Activated CD4-positive, alpha-beta T cell treated with anti-CD3 and anti-CD28 coated beads for 48 hours (primary cell): ENCODE measurements at regions not wholly inside any gene's neighbourhood (a gene's known extent, or its start where the extent isn't known, plus 50 kb on each side); places are given as distances from the start of the nearest gene placed in this dataset.
"Not testable (repeated sequence)": the region's sequence is repeated elsewhere in the genome, so short reads cannot be mapped to it uniquely, and the experiment has no call there.

Experiments used
- DNase-seq: peaks from one replicate; pipeline ENCODE4 v3.0.0-alpha.2; 2020

DNA sequence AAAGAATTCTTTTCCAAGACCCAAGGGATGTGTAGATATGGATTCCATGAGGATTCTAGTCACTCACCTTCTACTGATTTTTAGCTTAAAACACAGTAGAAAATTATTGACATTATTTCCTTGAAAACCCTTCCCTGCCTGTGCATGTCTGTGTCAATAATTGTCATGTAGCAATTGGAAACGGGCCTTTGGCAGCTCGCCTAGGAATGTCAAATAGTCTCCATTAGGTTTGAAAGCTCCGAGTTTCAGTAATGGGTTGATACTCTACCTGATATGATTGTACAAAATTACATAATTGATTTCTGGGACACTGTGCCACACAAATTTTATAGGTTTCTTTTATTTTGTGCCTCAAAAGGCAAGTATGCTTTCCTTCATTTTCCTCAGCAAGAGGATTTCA lies 515.2 kb upstream of the ARID1B start:
- DNase-seq: no peak

DNA sequence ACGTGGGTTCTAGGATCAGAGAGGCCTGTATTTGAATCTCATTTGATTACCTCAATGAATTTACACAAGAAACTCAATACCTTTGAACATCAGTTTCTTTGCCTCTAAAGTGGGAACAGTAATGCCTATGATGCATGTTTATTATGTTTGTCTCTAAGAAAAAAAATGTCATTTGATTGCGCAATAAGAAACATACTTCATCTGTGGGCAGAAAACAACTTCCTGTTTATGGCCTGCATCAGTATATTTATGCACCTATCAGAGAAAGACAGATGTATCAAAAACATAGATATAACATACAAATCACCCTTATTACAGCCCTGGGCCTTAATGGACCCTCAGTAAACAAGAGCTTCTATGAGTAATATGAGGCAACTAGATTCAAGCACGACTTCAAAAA lies 516.4 kb upstream of the ARID1B start:
- DNase-seq: no peak

DNA sequence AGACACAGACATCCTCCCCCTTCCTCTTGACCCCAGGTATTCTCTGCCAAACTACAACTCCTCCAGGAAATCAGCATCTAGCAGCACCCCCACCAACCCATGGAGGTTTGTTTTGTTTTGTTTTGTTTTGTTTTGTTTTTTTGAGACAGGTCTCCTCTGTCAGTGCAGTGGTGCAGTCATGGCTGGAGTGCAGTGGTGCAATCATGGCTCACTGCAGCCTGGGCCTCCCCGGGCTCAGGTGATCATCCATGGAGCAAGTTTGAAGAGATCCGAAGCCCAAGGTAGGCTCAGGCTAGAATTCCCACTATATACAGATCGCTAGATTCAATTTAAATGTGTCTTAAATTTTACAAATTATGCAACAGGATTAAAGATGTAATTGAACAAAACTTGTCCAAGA lies 518.2 kb upstream of the ARID1B start:
- no peak for DNase-seq

DNA sequence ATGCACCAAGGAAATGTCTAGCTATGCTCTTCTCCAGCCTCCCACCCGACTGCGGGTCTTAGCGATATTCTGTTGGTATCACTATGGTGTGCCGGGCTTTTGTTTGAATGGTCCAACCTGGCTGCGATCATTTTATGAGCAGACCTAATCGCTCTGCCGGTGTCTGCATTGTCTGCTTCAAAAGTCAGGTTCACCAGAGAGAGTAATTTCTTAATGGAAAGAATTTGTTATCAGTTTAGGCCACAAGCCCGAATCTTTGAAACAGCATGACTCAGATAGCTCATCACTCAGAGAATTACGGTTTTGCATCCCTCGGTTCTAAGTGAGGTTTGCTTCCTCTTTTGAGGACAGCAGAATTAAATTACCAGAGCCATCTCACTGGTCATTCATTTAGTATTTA lies 521.0 kb upstream of the ARID1B start:
- peak; percentile 18 for DNase-seq

DNA sequence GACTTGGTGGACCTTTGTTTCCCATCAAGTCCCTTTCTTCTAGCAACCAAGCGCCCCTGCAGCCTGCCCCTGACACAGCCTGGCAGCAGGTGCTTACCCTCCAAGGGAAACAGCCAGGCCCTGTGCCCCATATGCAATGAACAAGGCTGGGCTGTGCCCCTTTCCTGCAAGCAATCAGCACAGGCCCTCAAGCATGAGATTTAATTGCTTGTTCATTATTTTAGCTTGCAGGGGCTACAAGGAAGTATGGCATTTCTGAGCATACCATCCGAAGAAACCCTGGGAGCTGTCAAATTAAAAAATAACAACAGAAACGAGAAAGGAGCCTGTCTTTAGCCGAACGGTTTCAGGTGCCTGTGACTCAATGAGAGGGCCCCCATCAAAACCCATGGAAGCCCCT lies 522.9 kb upstream of the ARID1B start:
- no peak for DNase-seq

DNA sequence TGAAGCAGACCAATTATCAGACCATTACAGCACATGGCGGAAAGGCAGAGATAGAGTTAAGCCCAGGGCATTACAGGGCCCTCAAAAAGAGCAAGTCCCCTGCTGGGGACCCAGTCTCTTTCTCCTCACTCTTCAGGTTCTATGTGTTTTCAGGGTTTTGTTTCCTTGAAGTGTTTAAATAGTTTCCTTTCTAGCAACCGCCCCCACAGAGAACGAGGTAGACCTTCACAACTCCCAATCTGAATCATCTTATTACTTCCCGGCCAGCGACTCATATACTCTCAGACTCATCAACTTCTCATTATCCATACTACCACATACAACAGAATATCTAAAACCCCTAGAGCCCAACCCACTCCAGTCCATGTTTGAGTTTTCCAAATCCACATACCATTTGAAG lies 526.6 kb upstream of the ARID1B start:
- DNase-seq: peak; percentile 62

DNA sequence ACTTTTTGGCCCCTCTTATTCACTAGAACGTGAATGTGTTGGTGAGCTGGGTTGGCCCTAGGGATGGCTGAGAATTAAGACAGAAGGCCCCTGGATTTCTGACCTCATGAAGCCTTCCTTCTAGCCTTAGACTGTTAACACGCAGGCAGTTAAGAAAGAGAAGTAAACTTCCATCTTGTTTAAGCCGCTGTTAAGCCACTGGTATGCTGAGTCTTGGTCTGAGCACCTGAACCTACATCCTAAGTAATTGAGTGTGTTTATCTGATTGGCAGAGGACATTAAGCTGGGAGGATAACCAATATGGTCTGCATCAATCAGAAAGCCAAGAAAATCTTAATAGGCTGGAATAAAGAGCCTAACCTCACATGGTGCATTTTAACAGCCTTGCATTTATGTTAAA lies 535.0 kb upstream of the ARID1B start:
- no peak for DNase-seq

DNA sequence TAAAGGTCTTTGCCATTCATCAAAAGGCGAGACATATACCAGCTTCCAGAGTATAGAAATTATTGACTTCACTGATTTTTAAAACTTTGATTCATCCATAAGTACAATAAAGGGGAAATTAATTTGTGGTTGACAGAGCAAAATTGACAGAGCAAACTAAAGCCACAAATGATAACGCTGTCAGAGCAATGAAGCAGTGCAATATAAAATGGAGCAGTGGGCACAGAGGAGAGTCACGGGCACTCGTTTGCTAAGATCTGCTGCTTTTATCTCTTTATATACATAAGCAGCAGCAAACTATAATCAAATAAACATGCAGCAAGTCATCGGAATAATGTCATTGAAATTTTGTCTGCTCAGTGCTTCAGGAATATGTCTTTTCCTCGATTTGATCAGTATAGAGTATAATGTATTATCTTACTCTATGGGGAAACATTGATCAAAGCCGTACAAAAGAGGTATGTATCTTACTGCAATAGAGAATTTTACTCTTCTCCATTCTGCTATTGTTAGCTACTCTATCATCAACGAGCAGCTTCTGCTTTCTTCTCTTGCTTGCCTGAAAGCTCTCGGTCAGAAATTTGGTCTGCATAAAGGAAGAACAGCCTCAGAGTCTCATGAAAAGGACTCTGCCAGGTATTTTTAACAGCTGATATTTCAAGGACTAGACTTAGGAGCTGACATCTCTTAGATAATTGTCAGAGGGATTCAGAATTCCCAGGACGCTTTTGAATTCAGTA lies 546.0 kb upstream of the ARID1B start:
- no peak for DNase-seq

DNA sequence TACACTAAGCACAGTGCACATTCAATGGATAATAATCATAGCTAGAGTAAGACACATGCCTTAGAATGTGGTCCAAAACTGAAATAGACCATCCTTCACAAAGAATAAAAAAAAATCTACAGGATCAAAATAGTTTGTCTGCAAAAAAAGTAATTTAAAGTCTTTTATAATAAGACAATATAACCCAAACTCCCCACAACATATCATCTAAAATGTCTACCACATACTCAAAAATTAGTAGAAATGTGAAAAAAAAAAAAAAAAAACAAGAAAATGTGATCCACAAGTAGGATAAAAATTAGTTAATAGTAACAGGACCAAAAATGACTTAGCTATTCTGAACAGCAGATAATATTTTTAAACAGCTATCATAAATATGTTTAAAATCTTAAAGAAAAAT lies 557.2 kb upstream of the ARID1B start:
- DNase-seq: no peak

DNA sequence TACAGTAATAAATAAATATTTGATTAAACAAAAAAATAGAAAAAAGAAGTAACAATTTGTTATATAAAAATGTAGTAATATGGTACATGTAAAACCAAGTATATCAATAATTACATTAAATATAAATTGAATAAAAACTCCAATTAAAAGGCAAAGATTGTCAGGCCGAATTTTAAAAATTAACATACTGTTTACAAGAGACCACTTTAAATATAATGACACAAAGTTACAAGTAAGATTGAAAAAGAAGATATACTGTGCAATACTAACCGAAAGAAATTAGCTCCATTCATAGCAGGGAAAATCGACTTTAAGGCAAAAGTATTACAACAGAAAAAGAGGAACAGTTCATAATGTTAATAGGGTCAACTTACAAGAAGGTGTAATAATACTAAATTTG lies 571.5 kb upstream of the ARID1B start:
- no peak for DNase-seq

DNA sequence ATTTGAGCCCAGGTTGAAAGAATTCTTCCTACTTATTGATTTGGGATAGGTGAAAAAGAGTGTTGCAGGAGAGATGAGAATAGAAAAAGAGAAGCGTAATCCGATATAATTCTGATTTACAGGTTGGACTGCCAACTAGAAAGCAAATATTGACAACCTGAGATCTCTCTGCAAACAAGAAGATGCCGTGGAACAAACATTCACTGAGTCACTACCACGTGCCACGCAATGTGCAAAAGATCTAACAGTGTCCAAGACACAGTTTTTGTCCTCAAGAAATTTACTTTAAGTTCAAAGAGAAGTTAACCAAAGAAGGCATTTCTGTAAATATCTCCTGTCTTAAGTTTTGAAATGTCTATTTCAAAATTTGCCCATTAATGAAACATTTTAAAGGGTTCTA lies 578.0 kb upstream of the ARID1B start:
- DNase-seq: no peak

DNA sequence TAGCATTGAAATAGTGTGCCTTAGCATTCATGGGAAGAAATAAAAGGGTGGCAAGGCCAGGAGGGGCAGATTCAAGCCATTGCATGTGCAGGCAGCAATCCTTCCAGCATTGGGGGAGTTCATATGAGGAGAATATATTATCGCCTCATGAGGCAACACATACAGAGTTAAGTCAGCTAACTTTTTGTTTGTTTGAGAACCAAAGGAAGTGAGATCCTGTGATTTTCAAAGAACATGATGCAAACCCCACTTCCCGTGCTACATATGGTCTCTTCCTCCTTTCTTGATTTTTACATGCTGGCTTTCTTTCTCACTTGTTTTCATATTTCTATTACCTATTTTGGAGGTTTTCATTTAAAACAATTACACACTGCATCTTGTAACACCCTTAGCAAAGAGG lies 579.7 kb upstream of the ARID1B start:
- no peak for DNase-seq

DNA sequence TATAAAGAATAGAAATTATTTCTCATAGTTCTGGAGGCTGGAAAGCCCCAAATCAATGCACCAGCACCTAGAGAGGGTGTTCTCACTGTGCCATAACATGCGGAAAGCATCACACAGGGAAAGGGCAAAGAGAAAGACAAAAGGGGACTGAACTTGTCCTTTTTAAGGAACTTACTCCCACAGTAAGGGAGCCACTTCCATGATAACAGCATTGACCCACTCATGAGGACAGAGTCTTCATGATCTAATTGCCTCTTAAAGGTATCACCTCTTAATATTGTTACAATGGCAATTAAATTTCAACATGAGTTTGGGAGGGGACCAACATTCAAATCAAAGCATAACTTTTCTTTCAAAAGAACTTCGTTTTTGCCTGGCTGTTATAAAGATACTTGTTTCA lies 582.2 kb upstream of the ARID1B start:
- DNase-seq: no peak

DNA sequence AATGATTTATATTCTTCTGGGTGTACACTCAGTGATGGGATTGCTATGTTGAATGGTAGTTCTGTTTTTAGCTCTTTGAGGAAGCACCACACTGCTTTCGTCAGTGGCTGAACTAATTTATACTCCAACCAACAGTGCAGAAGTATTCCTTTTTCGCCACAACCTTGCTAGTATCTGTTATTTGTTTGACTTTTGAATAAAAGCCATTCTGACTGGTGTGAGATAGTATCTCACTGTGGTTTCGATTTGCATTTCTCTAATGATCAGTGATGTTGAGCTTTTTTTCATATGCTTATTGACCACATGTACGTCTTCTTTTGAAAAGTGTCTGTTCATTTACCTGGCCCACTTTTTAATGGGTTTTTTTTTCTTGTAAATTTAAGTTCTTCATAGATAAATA lies 583.8 kb upstream of the ARID1B start:
- no peak for DNase-seq

DNA sequence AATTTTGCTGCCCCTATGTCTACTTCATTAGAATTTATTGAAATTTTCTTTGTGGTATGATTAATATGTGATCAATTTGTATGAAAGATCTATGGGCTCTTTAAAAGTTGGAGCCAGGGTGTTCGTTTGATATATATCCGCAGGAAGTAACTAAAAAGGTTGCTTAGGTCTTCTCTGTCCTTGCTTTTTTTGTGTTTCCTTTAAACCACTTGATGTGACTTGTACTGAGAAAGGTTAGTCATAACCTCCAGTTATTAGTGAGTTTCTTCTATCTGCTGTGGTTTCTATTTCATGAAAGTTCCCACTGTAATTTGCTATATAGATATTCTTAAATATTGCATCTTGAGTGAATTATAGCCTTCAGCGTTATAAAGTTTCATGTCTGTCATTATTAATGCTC lies 585.3 kb upstream of the ARID1B start:
- DNase-seq: no peak

DNA sequence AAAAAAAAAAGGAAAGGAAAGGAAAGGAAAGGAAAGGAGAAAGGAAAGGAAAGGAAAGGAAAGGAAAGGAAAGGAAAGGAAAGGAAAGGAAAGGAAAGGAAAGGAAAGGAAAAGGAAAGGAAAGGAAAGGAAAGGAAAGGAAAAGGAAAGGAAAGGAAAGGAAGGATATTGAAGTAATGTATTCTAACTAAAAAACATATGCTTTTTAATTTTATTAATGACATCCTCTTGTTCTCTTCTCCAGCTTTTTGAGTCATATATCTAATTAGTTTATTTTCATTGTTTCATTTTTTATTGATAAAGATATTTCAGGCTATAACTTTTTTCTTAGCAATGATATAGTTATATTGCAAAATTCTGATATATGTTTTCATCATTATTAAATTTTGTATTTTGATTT lies 585.8 kb upstream of the ARID1B start:
- not testable (repeated sequence) for DNase-seq

DNA sequence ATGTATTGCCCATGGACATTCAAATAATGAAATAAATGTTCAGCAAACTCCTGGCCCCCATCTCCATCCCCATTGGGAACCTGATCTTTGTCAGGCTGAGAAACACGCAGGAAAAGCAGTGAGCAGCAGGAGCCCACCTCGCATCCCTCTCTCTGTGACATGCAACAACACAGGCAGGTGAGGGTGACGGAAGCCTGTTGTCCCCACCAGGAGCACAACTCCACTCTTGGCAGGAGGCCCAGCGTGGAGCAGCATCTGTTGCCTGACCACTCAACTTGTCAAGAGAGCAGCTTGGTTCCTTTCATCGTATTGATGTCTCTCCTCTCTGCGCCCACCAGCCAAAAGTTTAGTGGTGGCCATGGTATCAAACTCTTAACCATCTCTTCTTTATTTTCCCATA lies 586.9 kb upstream of the ARID1B start:
- DNase-seq: no peak

DNA sequence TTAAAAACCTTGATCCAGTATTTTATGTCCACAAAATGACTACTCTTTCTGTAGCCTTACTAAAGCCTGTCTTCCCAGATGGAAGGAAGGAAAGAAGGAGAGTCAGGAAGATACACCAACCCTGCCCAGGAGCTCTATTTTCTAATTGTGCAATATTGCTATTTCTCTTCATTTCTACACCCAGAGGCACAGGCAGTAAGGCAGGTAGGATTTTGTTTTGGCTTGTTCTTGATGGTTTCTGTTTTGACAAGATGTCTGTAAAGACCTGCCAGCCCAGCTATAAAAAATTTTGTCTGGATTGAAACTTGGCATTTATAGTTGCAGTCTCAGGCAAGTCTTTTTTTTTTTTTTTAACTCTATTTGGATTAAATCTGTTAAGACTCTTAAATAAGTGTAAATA lies 587.5 kb upstream of the ARID1B start:
- no peak for DNase-seq

DNA sequence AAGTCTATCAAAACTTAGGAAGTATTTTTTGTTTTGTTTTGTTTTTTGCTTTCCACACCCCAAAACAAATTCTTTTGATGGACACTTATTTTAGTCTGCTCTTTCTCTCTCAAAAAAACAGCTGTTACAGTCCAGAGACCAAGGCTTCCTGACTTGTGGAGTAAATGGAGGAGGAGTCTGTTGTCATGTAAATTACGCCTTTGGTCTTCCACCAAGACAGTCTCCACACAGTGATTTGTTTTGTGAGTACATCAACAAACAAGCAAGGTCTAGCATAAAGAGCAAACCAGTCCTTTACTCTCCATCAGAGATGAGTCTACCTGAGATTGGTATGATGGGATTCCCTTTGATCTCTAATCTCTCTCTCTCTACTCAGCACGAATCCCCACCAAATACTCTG lies 588.0 kb upstream of the ARID1B start:
- no peak for DNase-seq

DNA sequence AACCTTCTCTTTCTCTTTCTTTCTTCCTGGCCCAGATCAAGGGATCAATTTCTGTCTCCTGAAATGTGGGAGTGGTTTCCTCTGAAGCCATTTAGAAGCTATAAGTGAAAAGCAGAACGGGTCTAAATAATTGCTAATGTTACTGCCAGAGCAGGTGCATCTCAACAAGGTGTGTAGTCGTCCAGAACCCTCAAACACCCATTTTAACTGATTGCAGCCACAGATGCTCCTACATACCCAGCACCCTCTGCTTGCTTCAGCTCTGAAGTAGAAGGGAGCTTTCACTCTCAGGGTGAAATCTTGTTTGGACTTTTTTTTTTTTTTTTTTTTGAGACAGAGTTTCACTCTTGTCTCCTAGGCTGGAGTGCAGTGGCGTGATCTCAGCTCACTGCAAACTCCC lies 592.1 kb upstream of the ARID1B start:
- no peak for DNase-seq

DNA sequence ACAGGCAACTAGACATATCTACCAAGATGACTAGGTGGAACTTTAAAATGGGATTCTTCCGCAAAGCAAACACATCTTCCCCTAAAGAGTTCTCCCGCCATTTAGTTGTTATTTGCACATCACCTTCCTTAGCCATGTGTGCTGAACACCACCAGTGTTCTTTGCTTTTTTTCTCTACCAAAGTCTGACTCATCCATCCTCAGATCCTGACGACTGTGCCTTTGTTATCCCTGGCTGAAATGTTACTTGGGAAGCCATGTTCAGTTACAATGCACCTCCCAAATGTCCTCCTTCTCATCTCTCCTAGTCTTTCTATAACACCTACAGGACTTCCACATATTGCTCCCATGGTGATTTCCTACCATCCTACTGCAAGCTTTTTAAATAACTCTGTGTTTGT lies 593.5 kb upstream of the ARID1B start:
- DNase-seq: no peak

DNA sequence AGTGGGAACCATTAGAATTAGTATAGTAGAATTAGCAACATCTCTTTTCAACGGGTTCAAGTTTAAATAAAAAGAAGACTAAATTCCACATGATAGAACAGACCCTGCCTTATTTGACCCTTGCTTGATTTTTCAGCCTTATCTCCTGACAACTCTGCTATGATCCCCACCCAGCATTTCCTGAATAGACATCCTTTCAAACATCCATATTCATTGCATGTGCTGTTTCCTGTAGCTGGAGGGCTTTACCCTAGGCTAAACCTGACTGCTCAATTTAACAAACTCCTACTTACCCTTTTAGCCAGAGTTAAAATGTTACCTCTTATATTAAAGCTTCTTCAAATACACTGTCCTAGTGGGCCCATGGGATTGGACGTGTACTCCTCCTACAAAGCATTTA lies 594.8 kb upstream of the ARID1B start:
- no peak for DNase-seq

DNA sequence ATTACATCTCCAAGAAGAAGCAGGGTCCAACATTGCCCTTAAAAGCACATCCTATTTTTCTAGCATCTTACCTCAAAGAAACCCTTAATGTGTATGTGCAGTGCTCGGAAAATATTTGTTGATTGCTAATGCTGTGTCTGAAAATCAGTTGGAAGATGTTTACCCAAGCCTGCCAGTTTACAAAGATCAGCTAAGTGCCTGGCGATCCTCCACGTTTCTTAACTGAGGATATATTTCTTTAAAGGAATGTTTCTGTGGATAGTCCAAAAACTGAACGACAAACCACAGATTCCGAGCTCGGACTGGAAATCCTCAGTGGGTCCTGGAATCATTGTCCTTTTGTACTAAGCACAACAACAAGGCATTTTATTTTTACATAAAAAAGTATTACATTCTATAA lies 595.7 kb upstream of the ARID1B start:
- DNase-seq: no peak

DNA sequence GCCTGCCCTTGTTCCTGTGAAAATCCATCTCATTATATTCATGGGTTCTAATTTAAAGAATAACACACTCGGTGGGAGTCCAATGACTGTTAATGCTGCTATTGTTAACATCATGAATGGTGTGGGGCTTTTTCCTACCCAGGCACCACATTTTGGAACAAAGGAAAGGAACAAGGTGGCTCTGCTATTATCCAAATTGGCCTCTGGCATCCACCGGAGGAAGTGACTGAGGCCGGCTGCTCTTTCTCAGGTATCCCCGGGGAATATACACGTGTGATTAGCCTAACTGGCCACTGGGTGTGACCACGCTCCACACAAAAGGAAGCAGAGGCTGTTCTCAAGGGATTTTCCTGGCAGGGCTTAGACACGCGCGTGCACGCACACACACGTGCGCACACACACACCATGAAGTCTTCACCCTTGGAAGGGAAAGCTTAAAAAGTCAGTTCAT lies 601.2 kb upstream of the ARID1B start:
- no peak for DNase-seq

DNA sequence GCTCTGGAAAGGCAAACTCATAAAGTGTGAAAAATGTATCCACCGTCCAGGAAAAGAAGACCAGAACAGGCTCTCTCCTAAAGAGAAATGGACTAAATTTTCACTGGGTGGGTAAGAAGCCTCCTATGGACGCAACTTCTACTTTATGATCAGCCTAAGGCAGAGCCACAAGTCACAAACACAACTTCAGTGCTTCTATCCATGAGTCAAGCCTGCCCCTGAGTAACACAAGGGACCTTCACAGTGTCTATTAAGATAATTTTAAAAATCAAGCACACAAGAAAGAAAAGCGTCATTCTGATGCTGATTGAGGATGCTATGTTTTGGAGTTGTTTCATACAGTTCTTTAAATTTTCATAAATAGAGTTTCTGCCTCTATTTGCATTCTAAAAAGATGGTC lies 601.7 kb upstream of the ARID1B start:
- DNase-seq: no peak
